ENCODE measurements at regions not wholly inside any gene's neighbourhood (a gene's known extent, or its start where the extent isn't known, plus 50 kb on each side); places are given as distances from the start of the nearest gene placed in this dataset.

GRCh38 chr18:66439670-66440069, 164.2 kb downstream of the CDH19 start:
- TF ChIP-seq CTCF (IDR thresholded peaks at IDR 0.05; ENCODE audit: insufficient read depth, low read length) (no peak), GABPA (IDR thresholded peaks at IDR 0.05; ENCODE audit: low read depth) (no peak), SPI1 (IDR thresholded peaks at IDR 0.05; ENCODE audit: borderline replicate concordance, low read depth) (no peak)

Data from HL-60 (cell line).